MCF 10A (cell line): ENCODE measurements at regions not wholly inside any gene's neighbourhood (a gene's known extent, or its start where the extent isn't known, plus 50 kb on each side); places are given as distances from the start of the nearest gene placed in this dataset.
A peak's percentile ranks its signal among the peaks of the same experiment; 100 is the strongest.

Experiments
- BruUV-seq: library from RNA; stranded (reverse); fragments of 400-500 nt; replicated peaks from 2 replicates; lab custom pipeline; 2021; lab: Mats Ljungman, UMichigan
- CTCF ChIA-PET: fragments of 300-600 bp; sonication (Branson Sonifier 250); formaldehyde crosslinking; extraction: SDS; loops from one replicate; lab custom pipeline; 2021; ENCODE audit warnings: antibody characterized with exemption, inconsistent platforms; lab: Yijun Ruan, JAX
- POLR2A ChIA-PET: fragments of 300-600, 350-650 bp; sonication (Branson Sonifier 250); formaldehyde crosslinking; extraction: SDS; loops from one replicate; lab custom pipeline; 2020; ENCODE audit warnings: antibody characterized with exemption, inconsistent platforms; lab: Yijun Ruan, JAX
- DNase-seq: peaks from one replicate; pipeline ENCODE4 v3.0.0-alpha.2; 2018; ENCODE audit not compliant: unreplicated experiment
- H3K27ac Mint-ChIP-seq: one replicate; pipeline ENCODE4 v1.8.0; 2022; ENCODE audit warnings: mild to moderate bottlenecking, low read depth, mixed read lengths; ENCODE audit not compliant: unreplicated experiment
- H3K27me3 Mint-ChIP-seq: one replicate; pipeline ENCODE4 v1.8.0; 2022; ENCODE audit warnings: mixed read lengths; ENCODE audit not compliant: insufficient read depth, unreplicated experiment
- H3K36me3 Mint-ChIP-seq: one replicate; pipeline ENCODE4 v1.8.0; 2022; ENCODE audit warnings: mild to moderate bottlenecking, moderate library complexity, mixed read lengths; ENCODE audit not compliant: insufficient read depth, unreplicated experiment
- H3K4me1 Mint-ChIP-seq: one replicate; pipeline ENCODE4 v1.8.0; 2022; ENCODE audit warnings: mixed read lengths; ENCODE audit not compliant: insufficient read depth, unreplicated experiment
- H3K4me3 Mint-ChIP-seq: one replicate; pipeline ENCODE4 v1.8.0; 2022; ENCODE audit warnings: mild to moderate bottlenecking, moderate library complexity, mixed read lengths; ENCODE audit not compliant: unreplicated experiment
- H3K9me3 Mint-ChIP-seq: one replicate; pipeline ENCODE4 v1.8.0; 2022; ENCODE audit warnings: mixed read lengths; ENCODE audit not compliant: unreplicated experiment
- intact Hi-C: fragments of 100-400 bp; cut with micrococcal nuclease; formaldehyde crosslinking; loops from 2 replicates; pipeline ENCODE4 v1.14.1; 2022
- TF ChIP-seq, protein P1 (sequence below): fragments of 200-600 bp; IDR thresholded peaks from one replicate; pipeline ENCODE4 v1.8.0; 2022; ENCODE audit warnings: antibody characterized with exemption, mild to moderate bottlenecking; ENCODE audit not compliant: unreplicated experiment

DNA sequence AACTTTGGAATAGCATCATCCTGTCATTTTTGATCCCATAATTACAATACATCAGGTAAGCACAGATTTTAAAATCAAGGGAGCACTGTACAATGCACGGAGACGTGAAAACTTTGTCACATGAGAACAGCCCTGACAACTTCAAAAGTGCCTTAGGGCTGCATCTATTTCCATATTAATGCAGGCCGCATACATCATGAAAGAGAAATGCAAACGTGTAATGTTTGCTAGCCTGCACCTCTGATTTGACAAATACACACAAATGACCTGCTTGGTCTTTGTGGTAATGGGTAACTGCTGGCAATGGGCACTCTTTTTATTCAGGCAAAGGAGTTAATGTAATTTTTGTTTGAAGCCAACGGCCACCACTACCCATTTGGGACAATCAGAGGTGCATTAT, 202.0 kb upstream of the EPHA4 start:
- no TSS peak for BruUV-seq
- Mint-ChIP-seq H3K4me1 (no peaks in the 10 kb centered on the region), H3K9me3 (no peaks in the 10 kb centered on the region), H3K36me3 (no peaks in the 10 kb centered on the region), H3K27me3 (no peaks in the 10 kb centered on the region), H3K27ac (no peak overlapping the region), H3K4me3 (no peak overlapping the region)
- ChIA-PET POLR2A (no interaction called here), CTCF (no interaction called here)
- intact Hi-C loops, result no loop called here
- no peak for DNase-seq
- TF ChIP-seq, protein P1, sequence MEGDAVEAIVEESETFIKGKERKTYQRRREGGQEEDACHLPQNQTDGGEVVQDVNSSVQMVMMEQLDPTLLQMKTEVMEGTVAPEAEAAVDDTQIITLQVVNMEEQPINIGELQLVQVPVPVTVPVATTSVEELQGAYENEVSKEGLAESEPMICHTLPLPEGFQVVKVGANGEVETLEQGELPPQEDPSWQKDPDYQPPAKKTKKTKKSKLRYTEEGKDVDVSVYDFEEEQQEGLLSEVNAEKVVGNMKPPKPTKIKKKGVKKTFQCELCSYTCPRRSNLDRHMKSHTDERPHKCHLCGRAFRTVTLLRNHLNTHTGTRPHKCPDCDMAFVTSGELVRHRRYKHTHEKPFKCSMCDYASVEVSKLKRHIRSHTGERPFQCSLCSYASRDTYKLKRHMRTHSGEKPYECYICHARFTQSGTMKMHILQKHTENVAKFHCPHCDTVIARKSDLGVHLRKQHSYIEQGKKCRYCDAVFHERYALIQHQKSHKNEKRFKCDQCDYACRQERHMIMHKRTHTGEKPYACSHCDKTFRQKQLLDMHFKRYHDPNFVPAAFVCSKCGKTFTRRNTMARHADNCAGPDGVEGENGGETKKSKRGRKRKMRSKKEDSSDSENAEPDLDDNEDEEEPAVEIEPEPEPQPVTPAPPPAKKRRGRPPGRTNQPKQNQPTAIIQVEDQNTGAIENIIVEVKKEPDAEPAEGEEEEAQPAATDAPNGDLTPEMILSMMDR, result no peak

DNA sequence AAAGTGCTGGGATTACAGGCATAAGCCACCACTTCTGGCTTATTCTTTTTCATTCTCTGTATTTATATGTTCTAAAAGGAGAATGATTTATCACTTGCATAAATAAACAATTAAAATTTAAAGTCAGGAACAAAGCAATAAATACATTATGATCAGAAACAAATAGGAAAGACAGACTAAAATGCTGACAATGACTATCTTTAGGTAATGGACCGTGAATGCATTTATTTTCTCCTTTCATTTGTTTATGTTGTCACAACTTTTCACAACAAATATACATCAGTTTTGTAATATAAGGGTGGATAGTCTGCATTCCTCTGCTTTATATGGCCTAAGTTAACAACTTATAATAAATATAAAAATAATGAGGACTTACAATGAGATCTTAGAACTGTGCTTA, 199.2 kb upstream of the EPHA4 start:
- Mint-ChIP-seq H3K36me3 (no peaks in the 10 kb centered on the region), H3K4me1 (peaks cover 6% of the 10 kb centered on the region), H3K27me3 (no peaks in the 10 kb centered on the region), H3K9me3 (no peaks in the 10 kb centered on the region), H3K4me3 (no peak overlapping the region), H3K27ac (no peak overlapping the region)
- intact Hi-C loops, result no loop called here
- ChIA-PET POLR2A (interaction anchor here (0.7 kb wide), 1 partner anchor 21 kb away, joined by 3 read pairs; no protein-coding TSS in a partner anchor), CTCF (no interaction called here)
- TF ChIP-seq, protein P1, result no peak
- DNase-seq, result no peak
- BruUV-seq, result no TSS peak

DNA sequence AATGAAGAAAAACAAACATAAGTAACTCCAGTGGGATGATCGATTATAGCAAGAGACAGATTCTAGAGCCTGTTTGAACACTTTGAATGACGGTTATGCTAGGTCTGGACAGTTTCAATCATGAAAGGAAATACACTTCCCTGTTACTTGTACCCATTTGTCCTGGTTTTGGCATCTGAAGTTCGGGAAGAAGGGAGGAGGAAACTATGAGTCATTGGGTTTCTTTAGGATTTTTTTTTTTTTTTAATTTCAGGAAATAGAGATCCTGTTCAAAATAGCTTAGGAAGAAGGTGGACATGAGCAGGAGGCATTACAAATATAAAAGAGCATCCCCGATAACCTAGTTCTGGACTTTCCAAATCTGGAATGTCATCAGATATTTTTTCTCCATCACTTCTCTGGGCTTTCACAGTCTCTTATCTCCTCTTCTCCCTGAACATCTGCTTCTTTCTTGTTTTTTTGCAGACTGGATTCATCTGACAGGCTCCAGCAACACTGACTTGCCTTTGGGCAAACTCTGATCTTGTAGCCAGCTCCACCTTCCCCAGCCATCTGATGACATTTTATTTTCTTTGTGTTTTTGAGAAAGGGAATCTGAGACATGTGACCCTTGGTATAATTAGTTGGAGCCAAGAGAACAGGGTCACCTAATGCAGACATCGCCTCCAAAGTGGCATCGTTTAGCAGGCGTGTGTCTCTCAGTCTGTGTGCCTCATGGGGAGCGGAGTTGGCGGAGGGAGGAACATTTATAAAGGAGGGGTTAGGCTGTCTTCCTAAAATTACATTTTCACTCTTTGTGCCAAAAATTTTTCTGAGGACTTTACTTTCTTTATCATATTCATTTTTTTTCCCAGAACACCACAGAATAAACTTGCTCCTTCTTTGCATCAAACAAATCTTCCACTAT, 195.3 kb upstream of the EPHA4 start:
- Mint-ChIP-seq H3K4me1 (peaks cover 6% of the 10 kb centered on the region), H3K9me3 (no peaks in the 10 kb centered on the region), H3K27me3 (no peaks in the 10 kb centered on the region), H3K27ac (no peak overlapping the region), H3K4me3 (no peak overlapping the region), H3K36me3 (no peaks in the 10 kb centered on the region)
- BruUV-seq, result no TSS peak
- ChIA-PET CTCF (interaction anchor here (0.7 kb wide), 1 partner anchor 258 kb away, joined by 3 read pairs; no protein-coding TSS in a partner anchor), POLR2A (no interaction called here)
- peak; percentile 29 for DNase-seq
- TF ChIP-seq, protein P1, result no peak
- intact Hi-C loops, result no loop called here

DNA sequence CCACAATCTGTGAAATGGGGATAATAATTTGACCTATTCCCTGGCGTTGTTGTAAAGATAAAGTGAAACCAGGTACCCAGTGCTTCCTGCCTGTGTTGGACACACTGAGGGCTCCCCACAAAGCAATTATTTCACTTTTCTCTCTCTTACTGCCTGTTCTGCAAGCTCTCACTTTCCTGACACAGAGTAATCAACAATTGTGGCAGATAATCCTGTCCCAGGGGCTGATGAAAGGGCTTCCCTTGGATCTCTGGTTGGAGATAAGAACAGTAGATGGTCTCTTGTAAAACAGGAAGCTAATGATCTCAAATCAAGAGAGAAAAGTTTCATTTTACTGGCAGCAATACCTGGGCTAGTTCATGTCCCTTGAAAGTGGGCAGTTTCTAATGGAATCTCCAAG, 190.4 kb upstream of the EPHA4 start:
- CTCF ChIA-PET, result interaction anchor here (0.7 to 0.8 kb wide), 2 partner anchors 116 to 1400 kb away, joined by 3 read pairs; no protein-coding TSS in a partner anchor
- Mint-ChIP-seq H3K9me3 (no peaks in the 10 kb centered on the region), H3K27me3 (no peaks in the 10 kb centered on the region), H3K4me3 (no peak overlapping the region), H3K27ac (no peak overlapping the region), H3K4me1 (peaks cover 4% of the 10 kb centered on the region), H3K36me3 (no peaks in the 10 kb centered on the region)
- intact Hi-C loops, result no loop called here
- no peak for DNase-seq
- no TSS peak for BruUV-seq
- POLR2A ChIA-PET, result no interaction called here
- TF ChIP-seq, protein P1, result no peak
